GM12878 (cell line): ENCODE measurements at regions not wholly inside any gene's neighbourhood (a gene's known extent, or its start where the extent isn't known, plus 50 kb on each side); places are given as distances from the start of the nearest gene placed in this dataset.
"Not testable (repeated sequence)": the region's sequence is repeated elsewhere in the genome, so short reads cannot be mapped to it uniquely, and the experiment has no call there.

Source experiments
- ATAC-seq: fragments of 200-7000 bp; cut with Tn5 transposase; 3 replicates; pipeline ENCODE4 v1.9.1; 2020; ENCODE audit warnings: mild to moderate bottlenecking, moderate library complexity
- BruUV-seq: library from RNA; stranded (reverse); fragments of 400-500 nt; replicated peaks from 2 replicates; lab custom pipeline; 2021; lab: Mats Ljungman, UMichigan
- CTCF ChIA-PET: fragments of 300-600 bp; sonication (Branson Sonifier 250); formaldehyde crosslinking; extraction: SDS; loops from one replicate; lab custom pipeline; 2021; ENCODE audit warnings: inconsistent platforms; lab: Yijun Ruan, JAX
- POLR2A ChIA-PET: fragments of 350-600 bp; formaldehyde crosslinking; extraction: SDS; loops from one replicate; lab custom pipeline; 2021; ENCODE audit warnings: inconsistent platforms; lab: Charles Lee
- RAD21 ChIA-PET: fragments of 300-600 bp; sonication (Branson Sonifier 250); formaldehyde crosslinking; loops from one replicate; lab custom pipeline; 2023; ENCODE audit warnings: antibody characterized with exemption; ENCODE audit not compliant: unreplicated experiment; lab: Charles Lee
- SMC1A ChIA-PET: fragments of 300-600 bp; sonication (Branson Sonifier 250); formaldehyde crosslinking; loops from one replicate; lab custom pipeline; 2023; ENCODE audit not compliant: unreplicated experiment, uncharacterized antibody; lab: Charles Lee
- DNase-seq: peaks from one replicate; pipeline ENCODE4 v3.0.0-alpha.2; 2011; ENCODE audit warnings: low read depth, low spot score
- FAIRE-seq: peaks from 3 replicates; lab custom pipeline; 2011; peaks lifted over from hg19 to GRCh38; lab: Jason Lieb, UNC
- H2AFZ ChIP-seq: 2 replicates; pipeline ENCODE4 v1.6.0; 2011; ENCODE audit warnings: low read depth, low read length, control low read depth; ENCODE audit not compliant: control insufficient read depth
- H3K27ac ChIP-seq: 2 replicates; pipeline ENCODE4 v1.5.1; 2011; ENCODE audit warnings: control low read depth; ENCODE audit not compliant: control insufficient read depth, insufficient read depth
- H3K27me3 ChIP-seq, 2 experiments: replicated peaks in 1 of 2; 2 replicates each; pipeline versions ENCODE4 v1.6.0 to v1.6.1; 2011; ENCODE audit warnings: low read length in 1 of 2; ENCODE audit not compliant: control insufficient read depth in 2 of 2, insufficient read depth in 2 of 2
- H3K36me3 ChIP-seq, 2 experiments: 2 replicates each; pipeline ENCODE4 v1.5.1; 2011; ENCODE audit warnings: low read length in 1 of 2; ENCODE audit not compliant: control insufficient read depth in 2 of 2, insufficient read depth in 2 of 2
- H3K4me1 ChIP-seq: 2 replicates; pipeline ENCODE4 v1.6.1; 2011; ENCODE audit warnings: mild to moderate bottlenecking, low read length, moderate library complexity, mixed read lengths; ENCODE audit not compliant: control insufficient read depth, insufficient read depth
- H3K4me2 ChIP-seq: 2 replicates; pipeline ENCODE4 v1.6.0; 2011; ENCODE audit warnings: control low read depth; ENCODE audit not compliant: control insufficient read depth, insufficient read depth
- H3K4me3 ChIP-seq: fragments of 200-600 bp; sonication (generic); 2 replicates; pipeline ENCODE4 v1.5.1; 2016
- H3K79me2 ChIP-seq: 2 replicates; pipeline ENCODE4 v1.6.0; 2011; ENCODE audit warnings: low read length; ENCODE audit not compliant: control insufficient read depth, insufficient read depth
- H3K9ac ChIP-seq: 2 replicates; pipeline ENCODE4 v1.8.0; 2011; ENCODE audit warnings: low read length, control low read depth, mixed read lengths; ENCODE audit not compliant: control insufficient read depth, insufficient read depth
- H3K9me3 ChIP-seq: replicated peaks from 3 replicates; pipeline ENCODE4 v1.5.1; 2011; ENCODE audit warnings: mild to moderate bottlenecking, low read length; ENCODE audit not compliant: control insufficient read depth, insufficient read depth
- H4K20me1 ChIP-seq: 2 replicates; pipeline ENCODE4 v1.6.0; 2011; ENCODE audit not compliant: control insufficient read depth, insufficient read depth
- WGBS: methylation state at CpG from one replicate; pipeline ENCODE4 v1.1.6; 2016; ENCODE audit warnings: low lambda C conversion rate; ENCODE audit not compliant: insufficient replicate concordance, insufficient coverage; ENCODE audit errors: missing lambda C conversion rate; 5-methylcytosine and 5-hydroxymethylcytosine counted together
- in situ Hi-C: fragments of 300-500 bp; cut with MboI; formaldehyde crosslinking; loops from 9 replicates; pipeline ENCODE4 v1.14.3; 2018; ENCODE audit warnings: mixed read lengths
- intact Hi-C: fragments of 100-400 bp; cut with micrococcal nuclease; formaldehyde crosslinking; loops from one replicate; pipeline ENCODE4 v1.14.2; 2022; ENCODE audit not compliant: unreplicated experiment

DNA sequence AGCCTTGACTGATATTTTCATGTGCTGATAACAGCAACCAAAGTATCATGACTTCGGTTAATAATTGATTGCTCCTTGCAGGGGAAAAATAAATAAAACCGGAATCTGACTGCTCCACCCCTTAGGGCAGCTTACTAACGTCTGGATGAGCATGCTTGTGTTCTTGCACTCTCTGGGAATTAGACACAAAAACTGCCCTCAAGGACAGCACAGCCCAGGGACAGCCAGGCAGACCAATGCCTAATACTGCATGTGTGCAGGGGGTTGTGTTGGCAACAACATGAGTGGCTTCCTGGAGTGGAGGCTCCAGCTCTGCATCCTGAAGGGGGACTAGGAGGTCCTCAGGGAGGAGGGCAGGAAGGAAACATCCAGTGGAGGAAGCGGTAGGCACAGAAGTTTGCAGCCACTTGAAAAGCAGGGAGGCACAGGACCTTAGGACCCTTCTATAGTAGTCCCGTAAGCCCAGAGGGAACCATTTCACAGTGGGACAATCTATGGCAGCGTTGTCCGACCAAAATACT lies 205.4 kb upstream of the IRF2BP2 start:
- H3K27ac ChIP-seq, RAD21 ChIA-PET, H2AFZ ChIP-seq, POLR2A ChIA-PET, H3K27me3 ChIP-seq, BruUV-seq, H3K4me3 ChIP-seq, FAIRE-seq, CTCF ChIA-PET, H3K36me3 ChIP-seq, H3K4me2 ChIP-seq, H3K79me2 ChIP-seq, in situ Hi-C loops, H3K4me1 ChIP-seq, ATAC-seq, DNase-seq, H4K20me1 ChIP-seq, H3K9ac ChIP-seq, H3K9me3 ChIP-seq, SMC1A ChIA-PET, intact Hi-C loops: not testable (repeated sequence)
- 64% methylated on average over 5 of the region's 7 CpGs for WGBS

DNA sequence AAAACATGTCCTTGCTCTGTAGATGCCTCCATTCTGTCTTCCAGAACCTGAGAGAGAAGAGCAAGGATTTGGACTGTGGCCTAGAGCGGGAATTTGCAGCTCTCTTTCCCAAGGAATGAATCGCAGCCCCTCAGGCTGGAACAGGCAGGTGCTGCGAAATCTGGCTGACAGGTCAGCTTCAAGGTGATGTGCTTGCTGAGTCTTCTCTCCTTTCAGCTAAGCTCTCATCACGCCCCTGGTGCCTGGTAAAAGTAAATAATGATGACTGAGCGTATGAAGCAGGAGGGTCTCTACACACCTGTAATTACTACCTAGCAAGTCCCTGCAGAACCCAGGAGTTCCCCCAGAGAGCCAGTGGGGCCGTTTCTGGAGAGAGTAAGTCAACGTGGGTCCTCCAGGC lies 204.3 kb upstream of the IRF2BP2 start:
- H3K79me2 ChIP-seq, ATAC-seq, H3K27me3 ChIP-seq, H3K27ac ChIP-seq, H3K4me3 ChIP-seq, H3K9ac ChIP-seq, SMC1A ChIA-PET, H4K20me1 ChIP-seq, H3K4me2 ChIP-seq, in situ Hi-C loops, CTCF ChIA-PET, H2AFZ ChIP-seq, FAIRE-seq, RAD21 ChIA-PET, BruUV-seq, H3K36me3 ChIP-seq, DNase-seq, H3K4me1 ChIP-seq, intact Hi-C loops, H3K9me3 ChIP-seq, POLR2A ChIA-PET: not testable (repeated sequence)
- 55% methylated on average over 3 of the region's 7 CpGs for WGBS

GRCh38 chr1:234811824-234812223 lies 201.8 kb upstream of the IRF2BP2 start:
- BruUV-seq, DNase-seq, H3K27me3 ChIP-seq, H3K4me1 ChIP-seq, ATAC-seq, H3K9me3 ChIP-seq, FAIRE-seq, RAD21 ChIA-PET, H2AFZ ChIP-seq, H3K4me2 ChIP-seq, CTCF ChIA-PET, intact Hi-C loops, SMC1A ChIA-PET, H3K27ac ChIP-seq, H4K20me1 ChIP-seq, H3K4me3 ChIP-seq, in situ Hi-C loops, H3K36me3 ChIP-seq, H3K79me2 ChIP-seq, POLR2A ChIA-PET, H3K9ac ChIP-seq: not testable (repeated sequence)
- 51% methylated on average over 6 of the region's 6 CpGs for WGBS

- DNase-seq, H3K27ac ChIP-seq, H2AFZ ChIP-seq, in situ Hi-C loops, RAD21 ChIA-PET, SMC1A ChIA-PET, H3K9me3 ChIP-seq, ATAC-seq, H3K4me2 ChIP-seq, FAIRE-seq, H3K9ac ChIP-seq, H4K20me1 ChIP-seq, H3K4me3 ChIP-seq, H3K79me2 ChIP-seq, H3K36me3 ChIP-seq, H3K4me1 ChIP-seq, intact Hi-C loops, BruUV-seq, H3K27me3 ChIP-seq, CTCF ChIA-PET: not testable (repeated sequence)
- 53% methylated on average over 4 of the region's 4 CpGs for WGBS
- POLR2A ChIA-PET: interaction anchor here (0.7 kb wide), 1 partner anchor 132 kb away, joined by 3 read pairs; no protein-coding TSS in a partner anchor
Observed at GRCh38 chr1:234810726-234811125, 200.7 kb upstream of the IRF2BP2 start.
